ENCODE measurements at regions not wholly inside any gene's neighbourhood (a gene's known extent, or its start where the extent isn't known, plus 50 kb on each side); places are given as distances from the start of the nearest gene placed in this dataset.
A peak's percentile ranks its signal among the peaks of the same experiment; 100 is the strongest.
"Not testable (repeated sequence)": the region's sequence is repeated elsewhere in the genome, so short reads cannot be mapped to it uniquely, and the experiment has no call there.

DNA sequence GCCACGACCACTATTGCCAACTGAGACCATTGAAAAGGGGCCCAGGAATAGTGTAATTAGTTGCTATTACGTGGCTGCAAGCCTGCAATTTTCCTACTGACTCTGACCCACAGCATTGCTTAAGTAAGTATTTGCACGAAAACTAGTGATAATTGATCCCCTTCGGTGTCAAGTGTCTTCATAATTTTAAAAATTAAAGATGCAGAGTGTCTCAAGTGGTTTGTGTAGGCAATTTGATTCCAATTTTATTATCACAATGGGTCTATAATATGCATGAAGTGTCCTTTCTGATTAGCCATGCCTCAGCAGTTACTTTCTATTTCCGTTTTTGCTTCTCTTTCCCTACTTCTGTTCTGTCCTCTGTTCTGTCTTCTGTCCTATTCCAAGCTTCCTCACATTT lies 259.2 kb downstream of the C3orf38 start:
- no peak for DNase-seq (ENCODE audit: low read depth)

DNA sequence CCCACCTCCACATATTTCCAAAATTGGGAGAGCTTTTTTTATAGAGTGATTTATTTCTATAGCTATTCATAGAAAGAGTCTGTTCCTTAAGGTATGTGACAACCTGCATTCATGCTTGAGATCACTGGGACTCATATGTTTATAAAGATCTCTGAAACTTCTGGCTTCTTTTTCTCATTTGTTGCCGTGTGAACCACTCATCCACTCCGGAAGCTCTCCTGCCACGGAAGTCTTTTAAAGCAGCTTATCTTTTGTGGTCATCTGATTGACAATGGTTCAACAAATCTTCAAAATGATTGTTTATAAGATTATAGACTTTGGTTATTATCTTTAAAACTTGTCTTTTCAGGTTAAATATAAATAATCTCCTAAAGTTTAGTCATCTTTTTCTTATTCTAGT lies 260.5 kb downstream of the C3orf38 start:
- DNase-seq (ENCODE audit: low read depth): peak; percentile 0

DNA sequence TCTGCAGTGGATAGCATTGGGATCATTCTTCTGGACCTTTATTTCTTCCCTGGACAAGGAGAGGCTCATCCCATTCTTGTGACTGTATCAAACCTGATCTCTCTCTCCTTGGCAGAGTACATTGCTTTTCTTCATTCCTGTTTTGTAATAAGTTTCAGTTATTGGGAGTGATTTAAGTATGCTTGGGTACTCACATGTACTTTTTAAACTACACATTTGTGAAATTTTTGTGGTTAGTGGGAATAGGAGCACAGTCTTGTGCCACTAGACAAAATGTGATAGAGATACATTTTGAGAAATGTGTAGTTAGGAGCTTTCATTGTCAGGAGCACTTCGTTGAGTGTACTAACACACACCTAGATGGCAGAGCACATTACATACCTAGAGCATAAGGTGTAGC lies 262.6 kb downstream of the C3orf38 start:
- no peak for DNase-seq (ENCODE audit: low read depth)

DNA sequence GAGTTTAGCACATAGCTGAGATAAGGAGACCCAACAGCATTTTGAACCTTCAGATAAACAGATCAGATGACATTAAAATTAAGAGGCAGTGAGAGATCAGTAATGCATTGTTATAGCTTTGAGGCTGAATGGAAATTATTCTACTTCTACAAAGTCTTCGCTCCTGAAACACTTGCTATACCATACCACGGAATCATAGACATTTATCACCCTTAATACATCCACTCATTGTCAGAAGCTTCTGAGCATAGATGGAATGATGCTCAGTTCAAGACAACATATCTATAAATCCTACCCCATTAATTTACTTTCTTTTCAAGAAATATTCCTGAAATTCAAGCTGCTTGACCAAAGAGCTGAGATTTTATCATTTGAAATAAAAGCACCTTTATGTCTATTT lies 266.7 kb downstream of the C3orf38 start:
- DNase-seq (ENCODE audit: low read depth): no peak

DNA sequence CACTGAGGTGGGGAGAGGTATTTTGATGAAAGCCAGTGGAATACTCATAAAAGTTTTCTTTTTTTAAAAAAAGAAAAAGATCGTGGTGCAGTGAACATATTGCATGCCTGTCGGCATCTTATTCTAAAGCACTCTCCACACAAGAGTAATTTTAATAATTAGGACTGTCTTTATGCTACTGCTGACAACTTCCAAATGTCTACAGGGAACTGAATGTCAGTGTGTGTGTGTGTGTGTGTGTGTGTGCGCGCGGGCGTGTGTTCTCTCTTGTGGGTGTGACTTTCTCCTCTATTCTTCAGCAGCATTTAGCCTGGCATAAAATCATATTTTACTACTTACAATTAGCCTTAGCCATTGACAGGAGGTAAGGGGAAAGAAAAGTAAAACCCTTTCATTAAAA lies 268.5 kb downstream of the C3orf38 start:
- DNase-seq (ENCODE audit: low read depth): no peak

DNA sequence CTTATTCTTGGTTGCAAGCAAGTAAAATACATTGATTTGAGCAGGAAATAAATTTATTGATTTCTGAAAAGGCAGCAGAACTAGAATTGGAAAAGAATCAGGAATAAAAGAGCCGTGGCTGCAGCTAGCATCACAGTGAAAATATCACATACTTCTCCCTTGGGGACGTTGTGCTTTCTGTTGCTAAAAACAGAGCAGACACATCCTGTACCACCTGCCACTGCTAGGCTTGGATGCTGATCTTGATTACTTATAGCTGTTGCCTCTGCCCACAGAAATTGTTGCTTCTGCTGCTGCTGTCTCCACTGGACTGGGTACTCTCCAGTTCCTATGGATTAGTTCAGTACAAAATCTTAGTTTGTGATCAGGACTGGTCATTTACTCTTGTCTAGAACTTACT lies 283.8 kb downstream of the C3orf38 start:
- no peak for DNase-seq (ENCODE audit: low read depth)

DNA sequence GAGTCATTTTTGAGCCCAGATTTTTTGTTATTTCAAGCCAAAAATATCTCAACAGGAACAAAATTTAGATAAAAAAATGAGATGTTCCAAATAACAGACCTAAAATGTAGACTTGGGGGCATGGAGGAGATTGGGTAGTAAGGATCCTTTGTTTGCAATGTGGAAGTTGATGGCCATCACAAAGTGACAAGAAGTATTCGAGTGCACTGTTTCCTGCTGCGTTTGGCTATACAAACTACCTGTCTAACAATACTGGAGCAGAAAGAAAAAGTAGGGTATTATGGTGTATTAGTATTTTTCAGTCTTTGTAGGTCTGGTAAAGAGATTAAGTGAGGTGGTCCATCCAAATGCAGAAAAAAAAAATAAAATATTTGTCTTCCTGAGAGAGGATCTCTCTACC lies 284.2 kb downstream of the C3orf38 start:
- DNase-seq (ENCODE audit: low read depth): no peak

DNA sequence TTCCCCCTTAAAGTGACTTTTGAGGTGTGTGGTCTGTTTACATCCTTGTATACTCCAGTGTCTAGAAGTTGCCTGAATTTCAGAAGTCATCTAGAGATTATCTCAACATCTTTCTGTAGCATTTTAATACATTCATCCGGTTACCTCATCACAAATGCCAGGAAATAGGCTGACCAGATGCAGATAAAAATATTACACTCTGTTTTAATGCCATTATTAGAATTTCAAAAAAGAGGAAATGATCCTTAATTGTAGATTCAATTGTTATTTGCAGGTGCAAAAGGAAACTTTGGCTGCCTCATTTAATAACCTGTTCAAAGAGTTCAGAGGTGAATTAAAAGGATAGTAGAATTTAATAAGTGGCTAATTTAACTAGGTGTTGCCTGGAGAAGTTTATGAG lies 290.9 kb downstream of the C3orf38 start:
- no peak for DNase-seq (ENCODE audit: low read depth)

DNA sequence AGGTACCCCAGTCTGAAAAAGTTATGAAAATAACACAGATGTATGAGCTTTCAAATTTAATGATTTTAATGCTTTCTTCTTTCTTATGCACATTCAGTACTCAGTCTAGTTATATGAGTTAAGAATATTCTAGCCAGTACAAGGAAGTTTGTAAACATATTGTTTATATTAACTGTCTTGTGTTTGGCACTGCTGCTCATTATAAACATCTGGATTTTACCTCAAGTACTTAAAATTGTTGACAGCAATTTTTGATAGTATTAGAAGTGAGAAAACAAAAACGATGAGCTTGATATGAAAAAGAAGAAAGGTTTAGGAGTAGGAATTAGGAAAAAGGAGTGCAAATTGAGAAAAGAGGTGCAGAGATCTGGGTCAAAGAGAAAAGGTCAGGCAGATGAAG lies 293.3 kb downstream of the C3orf38 start:
- no peak for DNase-seq (ENCODE audit: low read depth)

DNA sequence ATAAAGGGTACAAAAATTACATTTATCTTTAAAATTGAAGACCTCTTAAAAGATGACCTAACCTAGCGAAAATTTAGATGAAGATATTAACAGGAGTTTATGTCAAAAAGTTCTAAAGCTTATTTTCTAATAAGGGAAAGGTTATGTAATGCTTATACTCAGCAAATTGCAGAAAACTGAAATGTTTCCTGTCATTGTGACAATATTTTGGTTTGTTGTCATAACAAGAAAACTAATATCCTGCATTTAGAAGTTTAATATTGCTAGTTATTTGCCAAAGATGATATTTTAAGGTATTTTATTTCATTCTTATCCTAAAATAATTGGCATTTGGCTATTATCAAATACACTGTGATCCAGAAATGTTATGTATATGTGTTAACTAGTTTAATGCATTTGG lies 294.5 kb downstream of the C3orf38 start:
- no peak for DNase-seq (ENCODE audit: low read depth)

DNA sequence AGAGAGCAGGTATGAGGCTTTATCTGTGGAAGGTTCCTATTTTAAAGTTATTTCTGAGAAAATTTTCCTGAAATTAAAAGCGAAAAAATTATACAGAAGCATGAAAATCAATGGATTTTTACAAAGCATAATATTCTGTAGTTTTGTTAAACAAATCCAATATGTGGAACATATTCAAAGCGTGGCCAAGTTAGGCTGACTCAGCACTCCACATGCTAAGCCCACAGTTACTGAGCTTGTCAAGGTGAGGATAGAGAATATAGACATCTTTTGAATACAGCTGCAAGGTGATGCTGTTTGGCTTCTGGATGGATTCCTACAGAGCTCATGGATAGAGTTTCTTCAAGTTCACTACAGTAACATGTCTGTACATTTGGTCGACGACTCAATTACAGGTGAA lies 302.5 kb downstream of the C3orf38 start:
- no peak for DNase-seq (ENCODE audit: low read depth)

DNA sequence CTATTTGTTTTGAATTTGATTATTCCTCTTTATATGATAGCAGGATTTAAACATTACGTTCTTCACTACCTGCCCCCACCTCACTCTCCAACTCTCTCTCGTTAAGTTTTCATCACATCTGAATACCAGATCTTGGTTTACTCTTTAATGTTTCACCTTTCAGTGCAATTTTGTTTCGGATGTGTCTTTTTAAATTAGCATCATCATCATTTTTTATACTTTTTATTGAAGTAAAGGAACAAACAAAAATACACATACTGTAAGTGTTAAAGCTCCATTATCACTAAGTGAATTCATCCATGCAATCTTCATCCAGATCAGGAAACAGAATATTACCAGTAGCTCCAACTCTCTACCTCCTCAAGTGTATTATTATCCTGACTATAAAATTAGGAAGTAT lies 310.6 kb downstream of the C3orf38 start:
- no peak for DNase-seq (ENCODE audit: low read depth)

DNA sequence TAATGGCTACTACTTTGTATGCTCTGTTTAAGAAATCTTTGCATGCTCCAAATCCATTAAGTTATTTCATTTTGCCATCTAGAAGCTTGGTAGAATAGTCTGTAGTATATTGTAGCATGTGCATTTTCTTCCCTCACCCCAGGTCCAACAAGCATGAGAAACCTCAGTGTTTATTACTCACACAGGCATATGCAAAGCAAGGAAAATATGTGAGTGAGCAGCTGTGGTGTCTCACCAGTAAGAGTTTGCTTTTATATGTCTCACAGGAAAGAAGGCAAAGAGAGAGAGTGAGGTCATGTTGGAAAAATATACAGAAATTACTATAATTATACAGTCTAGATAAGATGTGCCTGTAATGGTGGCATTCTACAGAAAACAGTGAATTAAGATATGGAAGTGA lies 312.5 kb downstream of the C3orf38 start:
- no peak for DNase-seq (ENCODE audit: low read depth)

DNA sequence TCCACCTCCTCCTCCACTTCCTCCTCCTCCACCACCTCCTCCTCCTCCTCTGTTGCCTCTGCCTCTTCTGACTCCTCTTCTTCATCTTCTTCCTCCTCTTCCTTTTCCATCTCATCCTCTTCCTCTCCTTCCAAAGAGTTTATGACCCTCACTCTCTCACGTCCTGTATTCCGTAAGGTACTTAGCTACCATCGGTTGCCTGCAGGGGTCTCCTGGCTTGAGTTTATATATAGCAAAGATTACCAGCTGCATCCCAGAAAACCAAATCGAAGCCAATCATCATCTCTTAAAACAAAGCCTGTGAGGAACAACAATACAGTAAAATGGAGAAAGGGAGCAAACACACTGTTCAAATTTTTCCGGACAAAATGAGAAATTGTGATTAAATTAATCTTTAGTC lies 317.4 kb downstream of the C3orf38 start:
- no peak for DNase-seq (ENCODE audit: low read depth)

DNA sequence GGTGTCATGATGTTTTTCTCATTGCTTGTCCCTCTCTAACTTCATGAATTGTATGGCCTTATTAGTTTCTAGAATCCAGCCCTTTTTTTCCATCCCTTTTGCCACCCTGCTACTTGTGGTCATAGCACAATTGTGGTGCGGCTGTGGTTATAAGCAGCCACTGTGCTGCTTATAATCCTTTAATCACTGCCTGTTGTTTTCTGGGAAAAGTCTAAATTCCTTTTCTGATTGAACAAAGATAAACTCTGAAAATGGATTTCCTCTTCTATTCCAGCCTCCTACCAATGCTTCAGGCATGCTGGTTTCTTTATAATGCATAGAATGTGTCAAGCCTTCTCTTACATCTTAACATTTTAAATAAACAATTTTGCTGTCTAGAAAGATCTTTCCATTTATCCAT lies 319.5 kb downstream of the C3orf38 start:
- DNase-seq (ENCODE audit: low read depth): no peak

DNA sequence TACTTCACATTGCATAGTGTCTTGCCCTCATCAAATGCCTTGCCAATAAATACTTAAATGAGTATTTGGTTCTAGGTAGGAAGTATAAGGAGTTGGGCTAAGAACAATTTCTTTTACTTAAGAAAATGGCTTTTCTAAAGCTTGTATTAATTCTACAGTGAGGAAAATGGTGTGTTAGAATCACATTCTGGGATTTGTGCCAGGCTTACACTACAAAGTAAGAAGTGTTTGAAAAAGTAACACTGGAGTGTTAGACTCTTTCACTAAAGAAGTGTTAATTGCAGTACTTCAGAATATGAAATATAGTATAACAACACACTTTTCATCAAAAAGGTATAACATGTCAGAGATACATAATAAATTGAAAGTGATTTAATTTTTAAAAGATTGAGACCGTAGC lies 328.7 kb downstream of the C3orf38 start:
- DNase-seq (ENCODE audit: low read depth): no peak

DNA sequence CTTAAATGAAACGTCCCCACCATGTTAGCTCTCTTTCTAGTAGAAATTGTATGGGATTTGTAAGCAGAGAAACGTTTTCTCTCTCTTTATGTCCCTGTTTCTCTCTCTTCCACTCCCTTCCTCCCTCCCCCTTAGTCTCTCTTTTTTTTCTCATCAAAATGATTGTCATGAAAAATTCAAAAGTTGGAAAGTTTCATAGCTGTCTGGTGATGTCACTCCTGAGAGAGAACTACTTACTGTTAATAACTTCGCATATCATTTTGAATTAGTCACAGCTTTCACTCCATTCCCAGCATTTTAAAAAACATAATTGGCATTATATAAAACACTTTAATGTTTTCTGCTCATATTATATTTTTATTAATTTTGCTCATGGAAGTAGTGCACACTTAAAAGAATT lies 331.1 kb downstream of the C3orf38 start:
- DNase-seq (ENCODE audit: low read depth): no peak

DNA sequence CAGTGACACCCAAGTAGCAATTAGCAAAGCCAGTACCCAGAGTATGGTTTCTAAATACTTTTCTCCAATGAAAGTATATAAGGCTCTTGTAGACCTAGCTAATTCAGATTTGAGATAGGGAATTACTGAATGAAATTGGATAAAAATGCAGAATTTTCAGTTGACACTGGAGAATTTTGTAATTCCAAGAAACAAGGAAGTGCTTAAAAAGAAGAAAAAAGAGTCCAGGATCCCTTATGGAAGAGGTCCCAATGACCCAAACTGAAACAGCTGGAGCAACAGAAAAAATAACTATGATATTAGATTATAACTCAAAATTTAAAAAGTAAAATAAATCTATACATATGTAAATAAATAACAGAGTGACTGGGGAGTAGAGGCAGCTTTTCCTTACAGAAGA lies 335.2 kb downstream of the C3orf38 start:
- DNase-seq (ENCODE audit: low read depth): no peak

DNA sequence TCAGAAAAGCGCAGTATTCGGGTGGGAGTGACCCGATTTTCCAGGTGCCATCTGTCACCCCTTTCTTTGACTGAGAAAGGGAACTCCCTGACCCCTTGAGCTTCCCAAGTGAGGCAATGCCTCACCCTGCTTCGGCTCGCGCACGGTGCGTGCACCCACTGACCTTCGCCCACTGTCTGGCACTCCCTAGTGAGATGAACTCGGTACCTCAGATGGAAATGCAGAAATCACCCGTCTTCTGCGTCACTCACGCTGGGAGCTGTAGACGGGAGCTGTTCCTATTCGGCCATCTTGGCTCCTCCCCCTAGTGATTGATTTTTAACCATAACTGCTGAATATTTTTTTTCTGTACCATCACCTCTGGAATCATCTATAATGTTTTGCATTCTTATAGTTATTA lies 359.1 kb downstream of the C3orf38 start:
- not testable (repeated sequence) for DNase-seq (ENCODE audit: low read depth)

DNA sequence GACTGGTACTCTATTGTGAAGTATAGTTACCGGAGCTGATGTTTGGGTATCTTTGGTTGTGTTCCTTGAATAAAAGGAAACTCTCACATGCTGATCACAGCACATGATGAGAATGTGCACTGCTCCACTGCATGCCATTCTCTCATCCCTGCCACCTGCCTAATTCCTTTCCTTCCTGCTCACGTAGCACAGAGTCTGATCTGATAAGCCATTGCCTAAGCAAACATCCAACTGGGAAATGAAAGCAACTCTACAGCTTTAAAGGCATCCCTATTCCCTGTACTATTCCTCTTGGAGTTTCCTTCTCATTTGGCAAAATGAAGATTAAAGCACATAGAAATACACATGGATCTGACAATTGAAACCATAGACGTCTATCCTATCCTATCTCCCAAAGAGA lies 359.8 kb downstream of the C3orf38 start:
- no peak for DNase-seq (ENCODE audit: low read depth)

DNA sequence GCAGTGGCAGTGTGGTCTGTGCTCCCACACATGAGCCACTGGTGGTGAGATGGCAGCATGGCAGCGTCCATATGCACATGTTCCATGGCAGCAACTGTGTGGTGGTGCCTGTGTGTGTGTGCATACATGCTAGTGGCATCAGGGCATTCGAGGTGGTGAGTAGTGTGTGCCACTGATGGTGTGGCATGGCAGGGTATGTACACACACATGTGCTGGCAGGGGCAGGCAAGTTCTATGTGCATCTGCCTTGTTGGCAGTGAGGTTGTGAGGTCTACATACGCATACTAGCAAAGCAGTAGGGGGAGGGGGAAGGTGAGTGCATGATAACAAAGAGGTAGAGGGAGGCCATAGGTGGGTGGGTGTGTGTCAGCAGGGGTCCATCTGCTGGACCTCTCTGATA lies 378.7 kb downstream of the C3orf38 start:
- no peak for DNase-seq (ENCODE audit: low read depth)

DNA sequence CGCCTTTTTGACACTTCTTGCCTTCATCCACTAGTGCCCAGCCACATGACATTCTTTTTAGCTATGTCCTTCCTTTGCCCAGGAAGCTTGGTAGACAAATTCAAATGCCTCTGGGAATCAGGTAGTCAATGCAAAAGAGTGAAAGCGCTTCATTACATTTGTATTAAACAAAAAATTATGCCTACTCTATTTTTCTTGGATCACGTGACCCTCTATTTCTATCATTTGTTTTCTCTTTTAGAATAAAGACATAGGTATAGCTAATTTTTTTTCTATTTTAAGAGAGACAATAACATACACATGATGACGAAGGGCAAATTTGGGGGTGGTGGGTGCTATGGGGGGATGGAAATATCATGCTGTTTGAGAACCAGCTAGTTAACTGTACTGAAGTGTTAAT lies 384.8 kb downstream of the C3orf38 start:
- no peak for DNase-seq (ENCODE audit: low read depth)

DNA sequence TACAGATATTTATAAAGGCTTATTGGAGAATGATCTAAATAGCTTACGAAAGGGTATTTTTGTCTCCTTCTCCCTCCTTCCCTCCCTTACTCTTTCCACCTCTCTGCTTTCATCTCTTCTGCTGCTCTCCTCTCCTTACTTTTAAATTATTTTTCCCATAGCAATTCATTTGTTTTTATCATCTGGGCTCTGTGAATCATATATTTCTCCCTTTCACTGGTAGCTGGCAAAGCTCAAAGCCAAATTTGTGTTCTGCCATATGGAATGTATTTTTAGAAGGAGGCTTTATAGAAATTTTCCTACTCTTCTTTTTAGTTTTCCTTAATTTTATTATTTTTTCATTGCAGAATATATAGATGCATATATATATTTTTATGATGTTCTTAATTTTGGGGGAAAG lies 385.8 kb downstream of the C3orf38 start:
- DNase-seq (ENCODE audit: low read depth): no peak

DNA sequence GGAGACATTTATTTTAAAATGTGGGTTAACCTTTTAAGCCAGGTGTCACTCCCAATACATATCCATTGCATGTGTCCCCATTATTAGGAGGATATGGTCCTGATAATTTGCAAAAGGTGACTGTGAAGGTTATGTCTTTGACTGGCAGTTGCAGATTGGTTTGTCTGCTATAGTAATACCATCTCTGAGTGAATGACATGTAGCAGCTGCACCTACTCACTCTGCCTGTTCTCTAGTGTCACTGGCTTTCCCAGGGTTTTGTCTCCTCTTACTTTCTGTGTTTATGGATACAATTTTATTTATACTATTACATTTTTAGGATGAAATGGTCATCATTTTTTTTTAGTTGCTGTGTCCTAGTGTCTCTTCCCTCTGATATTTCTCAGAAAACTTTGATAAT lies 393.2 kb downstream of the C3orf38 start:
- no peak for DNase-seq (ENCODE audit: low read depth)

DNA sequence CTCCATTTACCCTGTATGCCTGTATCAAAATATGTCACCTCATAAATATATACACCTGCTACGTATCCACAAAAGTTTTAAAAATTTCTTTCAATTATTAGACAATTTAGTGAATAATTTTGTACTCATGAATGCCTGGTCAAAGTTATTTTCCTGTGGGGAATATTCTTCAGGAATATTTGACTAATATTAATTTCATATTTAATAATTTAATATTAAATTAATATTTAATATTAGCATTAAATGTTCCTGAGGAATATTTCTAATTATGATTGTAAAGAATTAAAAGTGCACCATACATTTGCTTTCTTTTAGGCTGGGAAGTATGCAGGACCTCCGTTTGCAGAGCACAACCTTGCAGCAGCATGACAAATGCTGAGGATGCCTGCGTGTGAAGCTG lies 422.7 kb downstream of the C3orf38 start:
- no peak for DNase-seq (ENCODE audit: low read depth)
